Fibroblast of peridontal ligament (primary cell): ENCODE measurements at regions not wholly inside any gene's neighbourhood (a gene's known extent, or its start where the extent isn't known, plus 50 kb on each side); places are given as distances from the start of the nearest gene placed in this dataset.
A peak's percentile ranks its signal among the peaks of the same experiment; 100 is the strongest.
"Not testable (repeated sequence)": the region's sequence is repeated elsewhere in the genome, so short reads cannot be mapped to it uniquely, and the experiment has no call there.

Experiments used
- DNase-seq: peaks from one replicate; pipeline ENCODE4 v3.0.0-alpha.2; 2010; ENCODE audit errors: extremely low read depth

- DNase-seq: no peak
Measured at GRCh38 chr4:18675586-18676525, 654.3 kb upstream of the LCORL start.

GRCh38 chr4:18670034-18670433 is 648.5 kb upstream of the LCORL start:
- DNase-seq: no peak

GRCh38 chr4:18669390-18669789 is 647.8 kb upstream of the LCORL start:
- no peak for DNase-seq

- no peak for DNase-seq
Measured at GRCh38 chr4:18666322-18666721, 644.8 kb upstream of the LCORL start.

DNA sequence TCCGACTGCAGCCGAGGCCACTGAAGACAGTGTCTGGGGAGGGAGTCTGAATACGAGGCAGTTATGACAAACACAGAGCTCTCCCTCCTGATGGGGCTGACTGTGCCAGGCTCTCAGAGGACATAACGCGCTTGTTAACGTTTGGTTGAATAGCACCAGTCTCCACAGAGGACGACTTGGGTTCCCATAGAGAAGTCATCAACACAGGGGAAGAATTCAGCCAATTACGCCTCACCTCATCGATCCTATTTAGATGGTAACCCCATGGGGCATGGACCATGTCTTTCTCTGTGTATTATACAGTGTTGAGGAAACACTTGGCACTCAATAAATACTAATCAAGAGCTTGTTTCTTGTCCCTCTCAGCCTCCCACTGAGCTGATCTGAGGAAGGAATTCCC is 642.6 kb upstream of the LCORL start:
- DNase-seq: no peak

- DNase-seq: no peak
Measured at GRCh38 chr4:18645351-18645750, 623.8 kb upstream of the LCORL start.

GRCh38 chr4:18641334-18641733 is 619.8 kb upstream of the LCORL start:
- DNase-seq: no peak

GRCh38 chr4:18638031-18638430 is 616.5 kb upstream of the LCORL start:
- DNase-seq: no peak

DNA sequence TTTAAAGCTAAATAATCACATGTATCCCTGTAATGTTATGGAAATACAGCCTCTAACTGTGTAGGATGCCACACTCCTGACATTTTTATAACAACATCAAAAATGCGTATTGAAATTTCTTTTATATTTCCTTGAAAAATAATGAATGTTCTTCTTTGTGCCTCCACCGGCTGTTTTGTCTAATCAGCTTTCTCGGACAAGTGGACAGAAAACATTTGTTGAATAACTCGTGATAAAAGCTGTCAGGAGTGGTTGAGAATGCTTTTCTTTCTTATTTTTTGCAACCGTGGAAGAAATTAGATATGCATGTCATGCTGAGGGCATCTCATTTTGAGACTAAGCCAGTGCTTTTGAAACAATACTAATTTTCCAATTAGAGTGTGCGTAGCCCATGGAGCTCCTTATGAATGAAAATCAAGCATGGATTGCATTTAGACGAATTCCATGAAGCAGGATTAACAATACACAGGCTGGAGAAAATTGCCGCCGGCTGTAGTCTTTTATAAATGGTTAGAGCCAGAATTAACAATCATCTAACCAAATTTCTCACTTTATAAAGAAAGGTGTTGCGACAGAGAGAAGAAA is 614.5 kb upstream of the LCORL start:
- DNase-seq: no peak

- DNase-seq: no peak
Measured at GRCh38 chr4:18635531-18635930, 614.0 kb upstream of the LCORL start.

- DNase-seq: no peak
Measured at GRCh38 chr4:18631586-18631985, 610.0 kb upstream of the LCORL start.

DNA sequence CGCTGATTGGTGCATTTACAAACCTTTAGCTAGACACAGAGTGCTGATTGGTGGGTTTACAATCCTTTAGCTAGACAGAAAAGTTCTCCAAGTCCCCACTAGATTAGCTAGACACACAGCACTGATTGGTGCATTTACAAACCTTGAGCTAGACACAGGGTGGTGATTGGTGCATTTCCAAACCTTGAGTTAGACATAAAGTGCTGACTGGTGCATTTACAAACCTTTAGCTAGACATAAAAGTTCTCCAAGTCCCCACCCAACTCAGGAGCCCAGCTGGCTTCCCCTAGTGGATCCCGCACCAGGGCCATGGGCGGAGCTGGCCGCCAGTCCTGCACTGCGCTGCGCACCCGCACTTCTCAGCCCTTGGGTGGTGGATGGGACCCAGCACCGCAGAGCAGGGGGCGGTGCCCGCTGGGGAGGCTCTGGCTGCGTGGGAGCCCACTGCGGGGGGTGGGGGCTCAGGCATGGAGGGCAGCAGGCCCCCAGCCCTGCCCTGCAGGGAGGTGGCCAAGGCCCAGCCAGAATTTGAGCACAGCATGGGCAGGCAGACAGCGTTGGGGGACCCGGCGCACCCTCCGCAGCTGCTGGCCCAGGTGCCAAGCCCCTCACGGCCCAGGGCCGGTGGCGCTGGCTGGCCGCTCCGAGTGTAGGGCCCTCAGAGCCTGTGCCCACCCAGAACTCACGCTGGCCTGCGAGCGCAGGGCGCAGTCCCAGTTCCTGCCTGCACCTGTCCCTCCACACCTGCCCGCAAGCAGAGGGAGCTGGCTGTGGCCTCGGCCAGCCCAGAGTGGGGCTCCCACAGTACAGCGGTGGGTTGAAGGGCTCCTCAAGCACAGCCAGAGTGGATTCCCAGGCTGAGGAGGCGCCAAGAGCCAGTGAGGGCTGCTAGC is 608.9 kb upstream of the LCORL start:
- DNase-seq: no peak

GRCh38 chr4:18627447-18628005 is 606.0 kb upstream of the LCORL start:
- no peak for DNase-seq

DNA sequence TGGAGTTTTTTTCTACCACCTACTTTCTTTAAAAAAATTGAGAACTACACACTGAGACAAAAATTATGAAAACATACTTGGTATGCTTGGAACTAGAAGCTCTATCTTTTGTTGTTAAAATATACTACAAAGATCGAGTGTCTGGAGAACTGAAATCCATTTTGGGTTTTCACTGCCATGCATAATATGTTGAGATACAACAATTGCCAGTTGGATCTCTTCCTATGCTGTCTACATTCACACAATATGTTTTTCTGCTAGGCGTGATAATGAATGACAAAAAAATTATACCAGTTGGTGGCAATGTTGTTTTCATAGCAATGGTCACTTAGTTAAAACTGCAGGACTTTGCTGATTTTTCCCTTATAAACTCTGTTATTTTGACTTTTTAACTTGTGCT is 605.4 kb upstream of the LCORL start:
- DNase-seq: no peak

- DNase-seq: no peak
Measured at GRCh38 chr4:18626366-18626765, 604.8 kb upstream of the LCORL start.

- no peak for DNase-seq
Measured at GRCh38 chr4:18621186-18621585, 599.6 kb upstream of the LCORL start.

GRCh38 chr4:18616720-18617119 is 595.2 kb upstream of the LCORL start:
- DNase-seq: no peak

- DNase-seq: no peak
Measured at GRCh38 chr4:18611026-18611425, 589.5 kb upstream of the LCORL start.

- DNase-seq: no peak
Measured at GRCh38 chr4:18608908-18609533, 587.5 kb upstream of the LCORL start.

DNA sequence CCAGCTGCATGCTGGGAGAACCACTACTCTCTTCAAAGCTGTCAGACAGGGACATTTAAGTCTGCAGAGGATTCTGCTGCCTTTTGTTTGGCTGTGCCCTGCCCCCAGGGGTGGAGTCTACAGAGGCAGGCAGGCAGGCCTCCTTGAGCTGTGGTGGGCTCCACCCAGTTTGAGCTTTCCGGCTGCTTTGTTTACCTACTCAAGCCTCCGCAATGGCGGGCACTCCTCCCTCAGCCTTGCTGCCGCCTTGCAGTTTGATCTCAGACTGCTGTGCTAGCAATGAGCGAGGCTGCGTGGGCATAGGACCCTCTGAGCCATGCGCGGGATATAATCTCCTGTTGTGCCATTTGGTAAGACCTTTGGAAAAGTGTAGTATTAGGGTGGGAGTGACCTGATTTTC is 581.1 kb upstream of the LCORL start:
- not testable (repeated sequence) for DNase-seq

DNA sequence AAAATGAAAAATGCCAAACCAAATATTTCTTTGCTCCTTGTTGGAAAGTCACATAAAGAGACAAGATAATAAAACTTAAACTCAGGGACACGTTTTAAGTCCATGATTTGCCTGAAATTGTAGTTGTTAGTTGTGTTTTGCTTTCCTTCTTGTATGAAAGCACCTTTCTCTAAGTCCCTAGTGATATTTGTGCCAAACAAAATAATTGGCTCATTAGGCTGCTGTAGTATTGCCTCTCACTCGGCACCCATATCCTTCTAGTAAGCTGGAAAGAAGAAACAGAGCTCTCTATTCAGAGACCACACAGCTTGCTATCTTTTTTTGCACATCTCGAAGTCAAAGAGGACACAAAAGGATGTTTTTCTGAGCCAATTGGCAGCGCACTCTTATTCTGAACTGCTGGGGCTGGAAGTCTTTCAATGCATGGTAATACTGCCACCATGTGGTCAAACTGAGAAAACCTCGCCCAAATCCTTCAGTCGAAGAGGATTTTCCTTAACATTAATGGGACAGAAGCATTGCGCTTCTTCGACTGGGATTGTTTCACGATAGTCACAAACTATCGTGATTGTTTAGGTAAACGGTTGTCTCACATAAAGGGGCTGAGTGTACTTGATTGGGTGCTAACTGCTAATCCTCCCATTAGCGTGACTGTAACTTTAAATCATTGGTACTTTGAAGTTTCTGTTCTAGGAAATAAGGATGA is 571.9 kb upstream of the LCORL start:
- peak; percentile 85 for DNase-seq
